Endothelial cell of umbilical vein (primary cell): ENCODE measurements at regions not wholly inside any gene's neighbourhood (a gene's known extent, or its start where the extent isn't known, plus 50 kb on each side); places are given as distances from the start of the nearest gene placed in this dataset.

ENCODE experiments used
- FOS ChIP-seq: IDR thresholded peaks from 2 replicates; pipeline ENCODE4 v1.6.1; 2011; ENCODE audit warnings: mild to moderate bottlenecking, low read length, moderate library complexity, borderline replicate concordance; ENCODE audit not compliant: insufficient read depth
- MYC ChIP-seq: IDR thresholded peaks from one replicate; pipeline ENCODE4 v1.6.1; 2011; ENCODE audit warnings: mild to moderate bottlenecking, low read depth, low read length
- POLR2AphosphoS5 ChIP-seq: IDR thresholded peaks from 2 replicates; pipeline ENCODE4 v1.6.1; 2012; ENCODE audit warnings: low read depth, mild to moderate bottlenecking, control low read depth, low read length, moderate library complexity; ENCODE audit not compliant: insufficient read depth
- TF ChIP-seq, protein P1 (sequence below), 2 donors: IDR thresholded peaks; 1 replicate in 1 of 2; 2 replicates in 1 of 2; pipeline ENCODE4 v1.5.1; 2011; ENCODE audit warnings: low read length in 2 of 2, mild to moderate bottlenecking in 2 of 2, moderate library complexity in 2 of 2, control low read depth in 1 of 2, inconsistent platforms in 1 of 2, low read depth in 1 of 2; ENCODE audit not compliant: insufficient read depth in 1 of 2; ENCODE audit errors: extremely low read depth in 1 of 2

DNA sequence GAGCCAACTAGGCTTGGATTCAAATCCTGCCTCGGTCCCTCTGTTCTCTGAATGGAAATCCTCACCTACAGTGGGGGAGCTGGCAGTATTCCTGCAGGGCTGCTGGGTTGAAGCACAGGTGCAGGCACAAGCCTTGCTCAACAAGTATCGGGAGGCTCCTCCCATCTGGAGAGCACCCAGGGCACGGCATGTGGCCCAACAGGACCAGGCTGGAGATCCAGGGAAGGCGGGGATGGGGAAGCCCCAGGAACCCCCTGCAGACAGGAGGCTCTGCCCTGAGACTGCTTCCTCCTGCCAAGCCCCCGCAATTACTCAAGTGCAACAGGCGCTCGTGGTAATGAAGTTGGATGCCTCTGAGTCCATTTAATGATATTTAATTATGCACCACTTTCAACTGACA lies 128.0 kb upstream of the VSTM2B start:
- TF ChIP-seq, protein P1, sequence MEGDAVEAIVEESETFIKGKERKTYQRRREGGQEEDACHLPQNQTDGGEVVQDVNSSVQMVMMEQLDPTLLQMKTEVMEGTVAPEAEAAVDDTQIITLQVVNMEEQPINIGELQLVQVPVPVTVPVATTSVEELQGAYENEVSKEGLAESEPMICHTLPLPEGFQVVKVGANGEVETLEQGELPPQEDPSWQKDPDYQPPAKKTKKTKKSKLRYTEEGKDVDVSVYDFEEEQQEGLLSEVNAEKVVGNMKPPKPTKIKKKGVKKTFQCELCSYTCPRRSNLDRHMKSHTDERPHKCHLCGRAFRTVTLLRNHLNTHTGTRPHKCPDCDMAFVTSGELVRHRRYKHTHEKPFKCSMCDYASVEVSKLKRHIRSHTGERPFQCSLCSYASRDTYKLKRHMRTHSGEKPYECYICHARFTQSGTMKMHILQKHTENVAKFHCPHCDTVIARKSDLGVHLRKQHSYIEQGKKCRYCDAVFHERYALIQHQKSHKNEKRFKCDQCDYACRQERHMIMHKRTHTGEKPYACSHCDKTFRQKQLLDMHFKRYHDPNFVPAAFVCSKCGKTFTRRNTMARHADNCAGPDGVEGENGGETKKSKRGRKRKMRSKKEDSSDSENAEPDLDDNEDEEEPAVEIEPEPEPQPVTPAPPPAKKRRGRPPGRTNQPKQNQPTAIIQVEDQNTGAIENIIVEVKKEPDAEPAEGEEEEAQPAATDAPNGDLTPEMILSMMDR (IDR thresholded peaks at IDR 0.05; ENCODE audit: extremely low read depth in 1 of 2, insufficient read depth in 1 of 2, low read depth in 1 of 2, low read length in 2 of 2): no peak
- no peak for TF ChIP-seq MYC
- TF ChIP-seq POLR2AphosphoS5: no peak
- no peak for TF ChIP-seq FOS
